Neural cell (in vitro differentiated cells): ENCODE measurements at regions not wholly inside any gene's neighbourhood (a gene's known extent, or its start where the extent isn't known, plus 50 kb on each side); places are given as distances from the start of the nearest gene placed in this dataset.

ENCODE experiments used
- H2AFZ ChIP-seq: fragments of 200-600, 300-800 bp; sonication (generic), shearing (Covaris generic); 2 replicates; pipeline ENCODE4 v1.6.0; 2014; ENCODE audit warnings: low read depth, mild to moderate bottlenecking, antibody characterized with exemption, low read length, moderate library complexity
- H3F3A ChIP-seq: fragments of 200-600 bp; shearing (Covaris generic); 2 replicates; pipeline ENCODE4 v1.6.1; 2016; ENCODE audit warnings: mild to moderate bottlenecking, moderate library complexity, mixed read lengths, antibody characterized with exemption, low read length; ENCODE audit not compliant: insufficient read depth, poor library complexity, severe bottlenecking
- H3K27ac ChIP-seq: fragments of 200-600, 300-800 bp; sonication (generic), shearing (Covaris generic); 2 replicates; pipeline ENCODE4 v1.5.1; 2014; ENCODE audit warnings: mild to moderate bottlenecking, low read length, moderate library complexity
- H3K27me3 ChIP-seq: fragments of 300-800, 200-600 bp; sonication (generic), shearing (Covaris generic); 2 replicates; pipeline ENCODE4 v1.6.0; 2014; ENCODE audit warnings: mild to moderate bottlenecking, low read depth, low read length, moderate library complexity; ENCODE audit not compliant: insufficient read depth
- H3K36me3 ChIP-seq: fragments of 300-800, 200-600 bp; sonication (generic), shearing (Covaris generic); 2 replicates; pipeline ENCODE4 v1.5.1; 2014; ENCODE audit warnings: mild to moderate bottlenecking, antibody characterized with exemption, low read length, moderate library complexity; ENCODE audit not compliant: insufficient read depth
- H3K4me2 ChIP-seq: fragments of 300-800, 200-600 bp; sonication (generic), shearing (Covaris generic); 2 replicates; pipeline ENCODE4 v1.6.0; 2014; ENCODE audit warnings: mild to moderate bottlenecking, low read length
- H3K4me3 ChIP-seq: fragments of 300-800, 200-600 bp; sonication (generic), shearing (Covaris generic); 2 replicates; pipeline ENCODE4 v1.5.1; 2014; ENCODE audit warnings: mild to moderate bottlenecking, low read length, moderate library complexity
- H3K79me2 ChIP-seq: fragments of 200-600 bp; shearing (Covaris generic); replicated peaks from 2 replicates; pipeline ENCODE4 v1.6.0; 2014; ENCODE audit warnings: mild to moderate bottlenecking, low read length, moderate library complexity; ENCODE audit not compliant: insufficient read depth
- H3K9ac ChIP-seq: fragments of 300-800, 200-600 bp; sonication (generic), shearing (Covaris generic); 2 replicates; pipeline ENCODE4 v1.6.1; 2016; ENCODE audit warnings: mild to moderate bottlenecking, low read length, mixed read lengths
- H3K9me2 ChIP-seq: fragments of 200-600 bp; shearing (Covaris generic); 2 replicates; pipeline ENCODE4 v1.6.1; 2016; ENCODE audit warnings: mild to moderate bottlenecking, low read length, mixed read lengths; ENCODE audit not compliant: insufficient read depth
- H3K9me3 ChIP-seq: fragments of 200-600, 300-800 bp; sonication (generic), shearing (Covaris generic); 2 replicates; pipeline ENCODE4 v1.6.1; 2016; ENCODE audit warnings: mild to moderate bottlenecking, mixed run types, low read length, moderate library complexity, mixed read lengths
- H4K20me1 ChIP-seq: fragments of 200-600 bp; shearing (Covaris generic); 2 replicates; pipeline ENCODE4 v1.6.1; 2016; ENCODE audit warnings: mild to moderate bottlenecking, mixed run types; ENCODE audit not compliant: insufficient read depth
- CTCF ChIP-seq: fragments of 450-650 bp; IDR thresholded peaks from 2 replicates; pipeline ENCODE4 v1.5.1; 2014; ENCODE audit warnings: antibody characterized with exemption, mild to moderate bottlenecking, moderate library complexity; ENCODE audit not compliant: poor library complexity, severe bottlenecking
- EP300 ChIP-seq: fragments of 450-650 bp; conservative IDR thresholded peaks from 2 replicates; pipeline ENCODE4 v1.6.1; 2014; ENCODE audit warnings: antibody characterized with exemption, mild to moderate bottlenecking, moderate library complexity; ENCODE audit not compliant: poor library complexity, severe bottlenecking
- EZH2 ChIP-seq: fragments of 200-600, 300-800 bp; shearing (Covaris generic), sonication (generic); IDR thresholded peaks from 2 replicates; pipeline ENCODE4 v1.6.1; 2014; ENCODE audit warnings: antibody characterized with exemption, low read length, borderline replicate concordance, mild to moderate bottlenecking; ENCODE audit not compliant: insufficient read depth, poor library complexity, severe bottlenecking
- MXI1 ChIP-seq: fragments of 450-650 bp; conservative IDR thresholded peaks from 2 replicates; pipeline ENCODE4 v1.6.1; 2014; ENCODE audit warnings: antibody characterized with exemption, mild to moderate bottlenecking; ENCODE audit not compliant: poor library complexity, severe bottlenecking
- POLR2AphosphoS5 ChIP-seq: IDR thresholded peaks from 2 replicates; pipeline ENCODE4 v1.6.1; 2012
- RAD21 ChIP-seq: fragments of 450-650 bp; conservative IDR thresholded peaks from 2 replicates; pipeline ENCODE4 v1.6.1; 2014; ENCODE audit warnings: antibody characterized with exemption, mild to moderate bottlenecking, moderate library complexity
- REST ChIP-seq: IDR thresholded peaks from 2 replicates; pipeline ENCODE4 v1.6.1; 2012; ENCODE audit warnings: borderline replicate concordance
- SMC3 ChIP-seq: fragments of 450-650 bp; conservative IDR thresholded peaks from 2 replicates; pipeline ENCODE4 v1.6.1; 2014; ENCODE audit warnings: antibody characterized with exemption, mild to moderate bottlenecking, moderate library complexity; ENCODE audit not compliant: poor library complexity
- TAF1 ChIP-seq: IDR thresholded peaks from 2 replicates; pipeline ENCODE4 v1.6.1; 2012; ENCODE audit warnings: low read depth

DNA sequence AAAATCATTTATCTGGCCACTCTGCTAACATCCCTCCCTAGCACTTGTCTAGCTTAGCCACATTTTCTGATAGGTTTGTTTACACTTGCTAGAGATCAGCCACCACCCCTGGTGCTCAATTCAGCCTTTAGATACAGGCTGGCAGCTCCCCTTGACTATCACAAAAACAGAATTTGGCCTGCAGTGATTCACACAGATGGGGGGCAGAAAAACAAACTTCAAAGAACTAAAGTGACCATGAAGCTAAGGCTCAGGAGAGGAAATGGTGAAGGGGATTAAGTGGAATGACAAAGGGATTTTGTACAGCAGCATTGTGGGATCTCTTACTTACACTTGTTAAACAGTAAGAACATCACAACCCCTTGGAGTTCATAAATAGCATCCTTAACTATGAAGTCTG, 1718.0 kb upstream of the PCDH7 start:
- Histone ChIP-seq H3F3A (no peaks in the 10 kb centered on the region), H3K79me2 (no peaks in the 10 kb centered on the region), H3K9me2 (no peaks in the 10 kb centered on the region), H2AFZ (no peak overlapping the region), H3K27me3 (no peaks in the 10 kb centered on the region), H3K36me3 (no peaks in the 10 kb centered on the region), H3K9ac (no peak overlapping the region), H3K4me3 (no peak overlapping the region), H3K9me3 (no peaks in the 10 kb centered on the region), H3K27ac (no peak overlapping the region), H3K4me2 (no peak overlapping the region), H4K20me1 (no peaks in the 10 kb centered on the region)
- TF ChIP-seq POLR2AphosphoS5 (no peak), SMC3 (no peak), CTCF (no peak), EP300 (no peak), RAD21 (no peak), EZH2 (no peak), MXI1 (no peak)

DNA sequence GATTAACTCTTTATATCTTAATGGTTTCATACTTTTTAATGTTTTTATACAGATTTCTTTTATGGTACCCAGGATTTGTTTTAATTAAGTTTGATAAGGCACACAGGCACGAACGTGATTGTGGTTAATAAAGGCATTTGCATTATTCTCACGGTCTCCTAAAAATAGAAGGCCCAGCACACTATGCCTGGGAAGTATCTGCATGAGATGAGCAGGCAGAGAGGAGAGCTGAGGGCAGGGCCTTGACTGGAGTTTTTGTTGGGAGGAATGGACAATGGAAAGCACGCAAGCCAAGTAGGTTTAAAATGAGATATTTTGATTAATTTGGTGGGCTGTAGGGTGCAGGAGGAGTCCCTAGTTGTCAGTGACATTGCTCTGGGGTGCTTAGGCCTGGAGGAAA, 1714.3 kb upstream of the PCDH7 start:
- H3K9ac ChIP-seq, result no peak overlapping the region
- no peak overlapping the region for H2AFZ ChIP-seq
- H3K36me3 ChIP-seq, result no peaks in the 10 kb centered on the region
- H3K27me3 ChIP-seq, result no peaks in the 10 kb centered on the region
- no peaks in the 10 kb centered on the region for H3K79me2 ChIP-seq
- TF ChIP-seq REST (no peak), MXI1 (no peak), RAD21 (no peak), CTCF (no peak), POLR2AphosphoS5 (no peak), SMC3 (no peak), EZH2 (no peak), EP300 (no peak), TAF1 (no peak)
- no peaks in the 10 kb centered on the region for H3F3A ChIP-seq
- H4K20me1 ChIP-seq, result no peaks in the 10 kb centered on the region
- H3K4me3 ChIP-seq, result no peak overlapping the region
- H3K27ac ChIP-seq, result no peak overlapping the region
- H3K4me2 ChIP-seq, result no peak overlapping the region
- no peaks in the 10 kb centered on the region for H3K9me2 ChIP-seq
- no peaks in the 10 kb centered on the region for H3K9me3 ChIP-seq
